Coronary artery (tissue), 2 donors: ENCODE measurements at regions not wholly inside any gene's neighbourhood (a gene's known extent, or its start where the extent isn't known, plus 50 kb on each side); places are given as distances from the start of the nearest gene placed in this dataset.

Source experiments
- DNase-seq: peaks from one replicate; pipeline ENCODE4 v3.0.0-alpha.2; 2017; ENCODE audit warnings: low spot score
- H3K27ac ChIP-seq, 2 donors: fragments of 200-600 bp; sonication (generic); one replicate each; pipeline ENCODE4 v1.5.1; 2016 to 2019
- H3K4me3 ChIP-seq: fragments of 200-600 bp; sonication (generic); 2 replicates; pipeline ENCODE4 v1.5.1; 2016; ENCODE audit warnings: mild to moderate bottlenecking, moderate library complexity
- TF ChIP-seq, protein P1 (sequence below): fragments of 200-600 bp; sonication (generic); IDR thresholded peaks from one replicate; pipeline ENCODE4 v1.5.1; 2019; ENCODE audit warnings: antibody characterized with exemption

DNA sequence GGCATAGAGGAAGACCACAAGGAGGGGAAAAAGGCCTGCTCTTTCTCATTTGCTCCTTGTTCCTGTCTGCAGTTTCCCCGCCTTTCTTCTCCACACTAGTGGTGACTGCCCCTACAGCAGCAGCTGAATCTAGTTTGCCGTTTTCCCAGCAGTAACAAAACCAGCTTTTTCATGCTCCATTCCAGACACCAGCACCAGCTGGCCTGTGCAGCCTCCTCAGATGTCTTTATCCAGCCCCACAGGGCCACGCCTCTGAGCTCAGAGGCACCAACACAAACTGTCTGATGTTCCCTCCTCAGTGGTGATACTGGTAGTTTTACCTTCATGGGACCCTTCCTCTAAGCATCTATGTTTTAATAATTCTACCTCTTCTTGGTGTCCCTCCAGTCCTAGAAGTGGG lies 70.4 kb upstream of the SLC24A3 start:
- DNase-seq = no peak
- no peak overlapping the region for H3K4me3 ChIP-seq
- TF ChIP-seq, protein P1, sequence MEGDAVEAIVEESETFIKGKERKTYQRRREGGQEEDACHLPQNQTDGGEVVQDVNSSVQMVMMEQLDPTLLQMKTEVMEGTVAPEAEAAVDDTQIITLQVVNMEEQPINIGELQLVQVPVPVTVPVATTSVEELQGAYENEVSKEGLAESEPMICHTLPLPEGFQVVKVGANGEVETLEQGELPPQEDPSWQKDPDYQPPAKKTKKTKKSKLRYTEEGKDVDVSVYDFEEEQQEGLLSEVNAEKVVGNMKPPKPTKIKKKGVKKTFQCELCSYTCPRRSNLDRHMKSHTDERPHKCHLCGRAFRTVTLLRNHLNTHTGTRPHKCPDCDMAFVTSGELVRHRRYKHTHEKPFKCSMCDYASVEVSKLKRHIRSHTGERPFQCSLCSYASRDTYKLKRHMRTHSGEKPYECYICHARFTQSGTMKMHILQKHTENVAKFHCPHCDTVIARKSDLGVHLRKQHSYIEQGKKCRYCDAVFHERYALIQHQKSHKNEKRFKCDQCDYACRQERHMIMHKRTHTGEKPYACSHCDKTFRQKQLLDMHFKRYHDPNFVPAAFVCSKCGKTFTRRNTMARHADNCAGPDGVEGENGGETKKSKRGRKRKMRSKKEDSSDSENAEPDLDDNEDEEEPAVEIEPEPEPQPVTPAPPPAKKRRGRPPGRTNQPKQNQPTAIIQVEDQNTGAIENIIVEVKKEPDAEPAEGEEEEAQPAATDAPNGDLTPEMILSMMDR = no peak
- H3K27ac ChIP-seq = no peak overlapping the region

DNA sequence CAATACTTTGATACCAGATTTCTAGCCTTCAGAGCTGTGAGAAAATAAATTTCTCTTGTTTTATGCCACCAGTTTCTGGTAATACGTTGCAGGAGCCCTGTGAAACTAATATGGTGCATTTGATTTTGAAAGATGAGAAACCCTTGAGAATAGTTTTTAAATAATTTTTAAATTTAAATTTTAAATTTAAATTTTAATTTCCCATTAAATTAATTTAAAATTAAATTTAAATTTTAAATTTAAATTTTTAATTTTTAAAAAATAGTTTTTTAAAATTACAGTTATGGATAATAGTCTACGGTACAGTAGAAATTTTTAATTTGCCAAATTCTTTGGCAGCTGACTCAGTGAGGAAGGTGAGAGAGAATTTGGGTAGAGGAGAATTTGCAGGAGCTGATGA lies 68.6 kb upstream of the SLC24A3 start:
- Histone ChIP-seq H3K27ac (no peak overlapping the region), H3K4me3 (no peak overlapping the region)
- TF ChIP-seq, protein P1 = no peak
- no peak for DNase-seq

DNA sequence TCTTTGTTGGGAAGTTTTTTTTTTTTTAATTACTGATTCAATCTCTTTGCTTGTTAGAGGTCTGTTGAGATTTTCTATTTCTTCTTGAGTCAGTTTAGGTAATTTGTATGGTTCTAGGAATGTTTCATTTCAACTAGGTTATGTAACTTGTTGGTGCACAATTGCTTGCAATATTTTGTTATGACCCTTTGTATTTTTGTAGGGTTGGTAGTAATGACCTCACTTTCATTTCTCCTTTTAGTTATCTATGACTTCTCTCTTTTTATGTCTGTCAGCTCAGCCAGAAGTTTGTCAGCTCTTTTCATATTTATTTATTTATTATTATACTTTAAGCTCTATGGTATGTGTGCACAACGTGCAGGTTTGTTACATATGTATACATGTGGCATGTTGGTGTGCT lies 51.1 kb upstream of the SLC24A3 start:
- TF ChIP-seq, protein P1 = no peak
- Histone ChIP-seq H3K27ac (no peak overlapping the region), H3K4me3 (no peak overlapping the region)
- DNase-seq = no peak
